GM12878 (cell line): ENCODE measurements at regions not wholly inside any gene's neighbourhood (a gene's known extent, or its start where the extent isn't known, plus 50 kb on each side); places are given as distances from the start of the nearest gene placed in this dataset.

ENCODE experiments used
- NFXL1 ChIP-seq: fragments of 450-650 bp; IDR thresholded peaks from 2 replicates; pipeline ENCODE4 v1.6.1; 2017; ENCODE audit warnings: antibody characterized with exemption, mild to moderate bottlenecking, borderline replicate concordance
- RCOR1 ChIP-seq: conservative IDR thresholded peaks from 2 replicates; pipeline ENCODE4 v1.6.1; 2012; ENCODE audit warnings: low read depth, low read length, improper control_type of control experiment
- TCF12 ChIP-seq: IDR thresholded peaks from 2 replicates; pipeline ENCODE4 v1.6.1; 2011; ENCODE audit warnings: low read depth, mild to moderate bottlenecking, low read length
- ZNF24 ChIP-seq: fragments of 450-650 bp; IDR thresholded peaks from 2 replicates; pipeline ENCODE4 v1.6.1; 2017; ENCODE audit warnings: antibody characterized with exemption, mild to moderate bottlenecking
- TF ChIP-seq, protein P1 (sequence below): fragments of 450-650 bp; IDR thresholded peaks from 2 replicates; pipeline ENCODE4 v1.6.1; 2017; ENCODE audit warnings: borderline replicate concordance
- TF ChIP-seq, protein P2 (sequence below): fragments of 450-650 bp; IDR thresholded peaks from 2 replicates; pipeline ENCODE4 v1.6.1; 2018; ENCODE audit warnings: mild to moderate bottlenecking, low read depth, moderate library complexity; ENCODE audit not compliant: partially characterized antibody

DNA sequence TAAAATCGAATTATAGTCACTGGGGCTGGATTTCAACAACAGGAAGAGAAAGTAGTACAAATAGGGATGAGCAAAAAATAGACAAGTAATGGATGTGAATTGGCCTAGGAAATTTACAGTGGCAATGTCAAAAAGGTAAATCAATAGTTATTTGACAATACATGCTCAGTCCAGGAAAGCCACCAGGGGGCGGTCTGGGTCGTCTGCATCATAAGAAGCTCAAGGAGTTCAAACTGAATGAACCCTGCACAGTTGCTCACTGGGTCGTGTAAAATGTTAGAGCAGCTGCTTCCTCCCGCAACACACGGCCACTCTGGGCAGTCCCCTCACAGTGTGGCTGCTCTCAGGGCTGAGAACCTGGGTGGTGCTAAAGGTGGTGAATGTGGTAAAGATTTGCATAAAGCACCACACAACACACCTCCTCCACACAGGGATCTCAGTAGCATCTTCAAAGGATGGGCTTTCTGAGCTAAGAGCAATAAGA is 85.9 kb downstream of the ZNF280B start:
- TF ChIP-seq NFXL1, result no peak
- TF ChIP-seq ZNF24, result no peak
- TF ChIP-seq, protein P1, sequence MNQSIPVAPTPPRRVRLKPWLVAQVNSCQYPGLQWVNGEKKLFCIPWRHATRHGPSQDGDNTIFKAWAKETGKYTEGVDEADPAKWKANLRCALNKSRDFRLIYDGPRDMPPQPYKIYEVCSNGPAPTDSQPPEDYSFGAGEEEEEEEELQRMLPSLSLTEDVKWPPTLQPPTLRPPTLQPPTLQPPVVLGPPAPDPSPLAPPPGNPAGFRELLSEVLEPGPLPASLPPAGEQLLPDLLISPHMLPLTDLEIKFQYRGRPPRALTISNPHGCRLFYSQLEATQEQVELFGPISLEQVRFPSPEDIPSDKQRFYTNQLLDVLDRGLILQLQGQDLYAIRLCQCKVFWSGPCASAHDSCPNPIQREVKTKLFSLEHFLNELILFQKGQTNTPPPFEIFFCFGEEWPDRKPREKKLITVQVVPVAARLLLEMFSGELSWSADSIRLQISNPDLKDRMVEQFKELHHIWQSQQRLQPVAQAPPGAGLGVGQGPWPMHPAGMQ, result no peak
- TF ChIP-seq, protein P2, sequence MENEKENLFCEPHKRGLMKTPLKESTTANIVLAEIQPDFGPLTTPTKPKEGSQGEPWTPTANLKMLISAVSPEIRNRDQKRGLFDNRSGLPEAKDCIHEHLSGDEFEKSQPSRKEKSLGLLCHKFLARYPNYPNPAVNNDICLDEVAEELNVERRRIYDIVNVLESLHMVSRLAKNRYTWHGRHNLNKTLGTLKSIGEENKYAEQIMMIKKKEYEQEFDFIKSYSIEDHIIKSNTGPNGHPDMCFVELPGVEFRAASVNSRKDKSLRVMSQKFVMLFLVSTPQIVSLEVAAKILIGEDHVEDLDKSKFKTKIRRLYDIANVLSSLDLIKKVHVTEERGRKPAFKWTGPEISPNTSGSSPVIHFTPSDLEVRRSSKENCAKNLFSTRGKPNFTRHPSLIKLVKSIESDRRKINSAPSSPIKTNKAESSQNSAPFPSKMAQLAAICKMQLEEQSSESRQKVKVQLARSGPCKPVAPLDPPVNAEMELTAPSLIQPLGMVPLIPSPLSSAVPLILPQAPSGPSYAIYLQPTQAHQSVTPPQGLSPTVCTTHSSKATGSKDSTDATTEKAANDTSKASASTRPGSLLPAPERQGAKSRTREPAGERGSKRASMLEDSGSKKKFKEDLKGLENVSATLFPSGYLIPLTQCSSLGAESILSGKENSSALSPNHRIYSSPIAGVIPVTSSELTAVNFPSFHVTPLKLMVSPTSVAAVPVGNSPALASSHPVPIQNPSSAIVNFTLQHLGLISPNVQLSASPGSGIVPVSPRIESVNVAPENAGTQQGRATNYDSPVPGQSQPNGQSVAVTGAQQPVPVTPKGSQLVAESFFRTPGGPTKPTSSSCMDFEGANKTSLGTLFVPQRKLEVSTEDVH, result no peak
- TF ChIP-seq TCF12, result peak; percentile 81
- TF ChIP-seq RCOR1, result no peak
